SK-N-SH treated with all-trans-retinoic acid at 6 μM for 48 hours (cell line): ENCODE measurements at regions not wholly inside any gene's neighbourhood (a gene's known extent, or its start where the extent isn't known, plus 50 kb on each side); places are given as distances from the start of the nearest gene placed in this dataset.

ENCODE experiments used
- ATAC-seq: fragments of 200-7000 bp; cut with Tn5 transposase; 3 replicates; pipeline ENCODE4 v1.9.1; 2020; ENCODE audit warnings: mild to moderate bottlenecking, moderate library complexity
- ARNTL ChIP-seq: fragments of 450-650 bp; formaldehyde crosslinking; IDR thresholded peaks from 2 replicates; pipeline ENCODE4 v1.5.0; 2020; ENCODE audit warnings: low read depth, mild to moderate bottlenecking, moderate library complexity, borderline replicate concordance
- BACH2 ChIP-seq: fragments of 250-450 bp; sonication (Bioruptor Pico); IDR thresholded peaks from 2 replicates; pipeline ENCODE4 v1.9.0; 2021; ENCODE audit warnings: mild to moderate bottlenecking, borderline replicate concordance
- CREB5 ChIP-seq: fragments of 250-450 bp; sonication (Bioruptor Pico); IDR thresholded peaks from 2 replicates; pipeline ENCODE4 v1.5.1; 2020; ENCODE audit warnings: low read depth, mild to moderate bottlenecking, moderate library complexity
- CSDC2 ChIP-seq: fragments of 250-450 bp; sonication (Bioruptor Pico); IDR thresholded peaks from 2 replicates; pipeline ENCODE4 v1.5.0; 2020; ENCODE audit warnings: mild to moderate bottlenecking, moderate library complexity
- ESRRG ChIP-seq: fragments of 250-450 bp; sonication (Bioruptor Pico); IDR thresholded peaks from 2 replicates; pipeline ENCODE4 v1.6.1; 2021; ENCODE audit warnings: mild to moderate bottlenecking
- GLIS3 ChIP-seq: fragments of 250-450 bp; sonication (Bioruptor Pico); IDR thresholded peaks from 2 replicates; pipeline ENCODE4 v1.5.0; 2020; ENCODE audit warnings: mild to moderate bottlenecking, moderate library complexity
- ISL1 ChIP-seq: fragments of 250-450 bp; sonication (Bioruptor Pico); IDR thresholded peaks from 2 replicates; pipeline ENCODE4 v2.1.2; 2022; ENCODE audit warnings: mild to moderate bottlenecking, moderate library complexity
- PATZ1 ChIP-seq: fragments of 250-450 bp; sonication (Bioruptor Pico); IDR thresholded peaks from 2 replicates; pipeline ENCODE4 v1.8.0; 2020; ENCODE audit warnings: mild to moderate bottlenecking, moderate library complexity, borderline replicate concordance
- POU6F1 ChIP-seq: fragments of 250-450 bp; sonication (Bioruptor Pico); IDR thresholded peaks from 2 replicates; pipeline ENCODE4 v1.8.0; 2021; ENCODE audit warnings: low read depth, mild to moderate bottlenecking, moderate library complexity, borderline replicate concordance
- PPARA ChIP-seq: fragments of 250-450 bp; sonication (Bioruptor Pico); IDR thresholded peaks from 2 replicates; pipeline ENCODE4 v1.5.0; 2020; ENCODE audit warnings: mild to moderate bottlenecking, borderline replicate concordance
- RARB ChIP-seq: fragments of 250-450 bp; sonication (Bioruptor Pico); IDR thresholded peaks from 2 replicates; pipeline ENCODE4 v1.8.0; 2021; ENCODE audit warnings: mild to moderate bottlenecking, moderate library complexity
- SNAI2 ChIP-seq: fragments of 250-450 bp; sonication (Bioruptor Pico); IDR thresholded peaks from 2 replicates; pipeline ENCODE4 v1.5.0; 2020; ENCODE audit warnings: mild to moderate bottlenecking, moderate library complexity
- TCF4 ChIP-seq: fragments of 250-450 bp; sonication (Bioruptor Pico); IDR thresholded peaks from 2 replicates; pipeline ENCODE4 v1.8.0; 2021; ENCODE audit warnings: mild to moderate bottlenecking, moderate library complexity, borderline replicate concordance
- TOX ChIP-seq: fragments of 250-450 bp; sonication (Bioruptor Pico); IDR thresholded peaks from 2 replicates; pipeline ENCODE4 v1.8.0; 2021; ENCODE audit warnings: mild to moderate bottlenecking, moderate library complexity, borderline replicate concordance
- ZC3H10 ChIP-seq: fragments of 250-450 bp; sonication (Bioruptor Pico); IDR thresholded peaks from 2 replicates; pipeline ENCODE4 v1.5.1; 2021; ENCODE audit warnings: mild to moderate bottlenecking, moderate library complexity
- ZFP30 ChIP-seq: fragments of 450-650 bp; formaldehyde crosslinking; IDR thresholded peaks from 2 replicates; pipeline ENCODE4 v1.5.0; 2022; ENCODE audit warnings: mild to moderate bottlenecking, moderate library complexity
- ZNF565 ChIP-seq: fragments of 450-650 bp; formaldehyde crosslinking; conservative IDR thresholded peaks from 2 replicates; pipeline ENCODE4 v1.5.0; 2020; ENCODE audit warnings: low read depth, mild to moderate bottlenecking, moderate library complexity
- ZNF70 ChIP-seq: fragments of 450-650 bp; formaldehyde crosslinking; IDR thresholded peaks from 2 replicates; pipeline ENCODE4 v1.5.0; 2020; ENCODE audit warnings: mild to moderate bottlenecking, moderate library complexity
- ZNF8 ChIP-seq: fragments of 450-650 bp; formaldehyde crosslinking; IDR thresholded peaks from 2 replicates; pipeline ENCODE4 v1.5.0; 2020; ENCODE audit warnings: mild to moderate bottlenecking, moderate library complexity
- TF ChIP-seq, protein P1 (sequence below): fragments of 250-450 bp; sonication (Bioruptor Pico); IDR thresholded peaks from 2 replicates; pipeline ENCODE4 v1.5.0; 2020; ENCODE audit warnings: mild to moderate bottlenecking, moderate library complexity
- TF ChIP-seq, protein P2 (sequence below): fragments of 250-450 bp; sonication (Bioruptor Pico); IDR thresholded peaks from 2 replicates; pipeline ENCODE4 v1.5.1; 2021; ENCODE audit warnings: mild to moderate bottlenecking, moderate library complexity

- TF ChIP-seq TCF4 (CRISPR knock-in tag) (no peak), ZNF8 (CRISPR knock-in tag) (no peak), GLIS3 (CRISPR knock-in tag) (no peak), ZNF70 (CRISPR knock-in tag) (no peak), ARNTL (CRISPR knock-in tag) (no peak), ZFP30 (CRISPR knock-in tag) (no peak), BACH2 (CRISPR knock-in tag) (no peak), CSDC2 (CRISPR knock-in tag) (no peak), TOX (no peak)
- TF ChIP-seq, protein P1, sequence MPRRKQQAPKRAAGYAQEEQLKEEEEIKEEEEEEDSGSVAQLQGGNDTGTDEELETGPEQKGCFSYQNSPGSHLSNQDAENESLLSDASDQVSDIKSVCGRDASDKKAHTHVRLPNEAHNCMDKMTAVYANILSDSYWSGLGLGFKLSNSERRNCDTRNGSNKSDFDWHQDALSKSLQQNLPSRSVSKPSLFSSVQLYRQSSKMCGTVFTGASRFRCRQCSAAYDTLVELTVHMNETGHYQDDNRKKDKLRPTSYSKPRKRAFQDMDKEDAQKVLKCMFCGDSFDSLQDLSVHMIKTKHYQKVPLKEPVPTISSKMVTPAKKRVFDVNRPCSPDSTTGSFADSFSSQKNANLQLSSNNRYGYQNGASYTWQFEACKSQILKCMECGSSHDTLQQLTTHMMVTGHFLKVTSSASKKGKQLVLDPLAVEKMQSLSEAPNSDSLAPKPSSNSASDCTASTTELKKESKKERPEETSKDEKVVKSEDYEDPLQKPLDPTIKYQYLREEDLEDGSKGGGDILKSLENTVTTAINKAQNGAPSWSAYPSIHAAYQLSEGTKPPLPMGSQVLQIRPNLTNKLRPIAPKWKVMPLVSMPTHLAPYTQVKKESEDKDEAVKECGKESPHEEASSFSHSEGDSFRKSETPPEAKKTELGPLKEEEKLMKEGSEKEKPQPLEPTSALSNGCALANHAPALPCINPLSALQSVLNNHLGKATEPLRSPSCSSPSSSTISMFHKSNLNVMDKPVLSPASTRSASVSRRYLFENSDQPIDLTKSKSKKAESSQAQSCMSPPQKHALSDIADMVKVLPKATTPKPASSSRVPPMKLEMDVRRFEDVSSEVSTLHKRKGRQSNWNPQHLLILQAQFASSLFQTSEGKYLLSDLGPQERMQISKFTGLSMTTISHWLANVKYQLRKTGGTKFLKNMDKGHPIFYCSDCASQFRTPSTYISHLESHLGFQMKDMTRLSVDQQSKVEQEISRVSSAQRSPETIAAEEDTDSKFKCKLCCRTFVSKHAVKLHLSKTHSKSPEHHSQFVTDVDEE = no peak
- no peak for ATAC-seq
Measured at GRCh38 chr14:41548666-41549065, 58.0 kb upstream of the LRFN5 start.

- no peak for ATAC-seq
- TF ChIP-seq RARB (CRISPR knock-in tag) = no peak
- no peak for TF ChIP-seq ZNF8 (CRISPR knock-in tag)
- TF ChIP-seq ZC3H10 (CRISPR knock-in tag) = no peak
- TF ChIP-seq ARNTL (CRISPR knock-in tag) = no peak
- TF ChIP-seq, protein P2, sequence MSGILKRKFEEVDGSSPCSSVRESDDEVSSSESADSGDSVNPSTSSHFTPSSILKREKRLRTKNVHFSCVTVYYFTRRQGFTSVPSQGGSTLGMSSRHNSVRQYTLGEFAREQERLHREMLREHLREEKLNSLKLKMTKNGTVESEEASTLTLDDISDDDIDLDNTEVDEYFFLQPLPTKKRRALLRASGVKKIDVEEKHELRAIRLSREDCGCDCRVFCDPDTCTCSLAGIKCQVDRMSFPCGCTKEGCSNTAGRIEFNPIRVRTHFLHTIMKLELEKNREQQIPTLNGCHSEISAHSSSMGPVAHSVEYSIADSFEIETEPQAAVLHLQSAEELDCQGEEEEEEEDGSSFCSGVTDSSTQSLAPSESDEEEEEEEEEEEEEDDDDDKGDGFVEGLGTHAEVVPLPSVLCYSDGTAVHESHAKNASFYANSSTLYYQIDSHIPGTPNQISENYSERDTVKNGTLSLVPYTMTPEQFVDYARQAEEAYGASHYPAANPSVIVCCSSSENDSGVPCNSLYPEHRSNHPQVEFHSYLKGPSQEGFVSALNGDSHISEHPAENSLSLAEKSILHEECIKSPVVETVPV (CRISPR knock-in tag) = no peak
- TF ChIP-seq ZFP30 (CRISPR knock-in tag) = no peak
- no peak for TF ChIP-seq CREB5 (CRISPR knock-in tag)
- no peak for TF ChIP-seq ESRRG (CRISPR knock-in tag)
- no peak for TF ChIP-seq CSDC2 (CRISPR knock-in tag)
- TF ChIP-seq POU6F1 (CRISPR knock-in tag) = no peak
- TF ChIP-seq, protein P1 = no peak
- no peak for TF ChIP-seq SNAI2 (CRISPR knock-in tag)
- no peak for TF ChIP-seq TOX
- no peak for TF ChIP-seq ZNF565 (CRISPR knock-in tag)
- no peak for TF ChIP-seq TCF4 (CRISPR knock-in tag)
- TF ChIP-seq PATZ1 (CRISPR knock-in tag) = no peak
- no peak for TF ChIP-seq BACH2 (CRISPR knock-in tag)
- no peak for TF ChIP-seq GLIS3 (CRISPR knock-in tag)
- TF ChIP-seq ISL1 (CRISPR knock-in tag) = no peak
- TF ChIP-seq PPARA (CRISPR knock-in tag) = no peak
- TF ChIP-seq, all 23 proteins: peak for 0
Measured at GRCh38 chr14:41541333-41541732, 65.3 kb upstream of the LRFN5 start.
